ENCODE measurements at regions not wholly inside any gene's neighbourhood (a gene's known extent, or its start where the extent isn't known, plus 50 kb on each side); places are given as distances from the start of the nearest gene placed in this dataset.

DNA sequence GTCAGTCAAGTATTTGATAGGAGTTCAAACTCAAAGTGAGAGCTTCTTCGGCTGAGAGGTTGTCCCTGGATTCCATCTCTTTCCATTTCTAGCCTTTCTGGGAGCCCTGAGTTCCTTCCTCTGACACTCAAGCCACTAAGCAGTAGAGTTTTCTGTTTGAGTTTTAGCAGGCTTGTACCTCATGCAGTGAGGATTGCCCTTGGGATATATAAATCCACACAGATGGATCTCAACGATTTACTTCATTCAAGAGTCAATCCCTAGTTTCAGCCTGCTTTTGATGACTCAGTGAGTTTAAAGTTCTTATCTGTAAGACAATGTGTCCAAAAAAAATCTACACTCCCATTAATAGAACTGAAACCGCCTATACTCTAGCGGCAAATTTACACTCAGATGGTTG, 2240.9 kb upstream of the WWC1 start:
- no peak overlapping the region for H3K27ac ChIP-seq
- no peak overlapping the region for H3K4me3 ChIP-seq
- H3K4me1 ChIP-seq (replicated peaks in 1 of 2) = no peaks in the 10 kb centered on the region
- no peak for TF ChIP-seq POLR2A (IDR thresholded peaks at IDR 0.05)
- TF ChIP-seq, protein P1, sequence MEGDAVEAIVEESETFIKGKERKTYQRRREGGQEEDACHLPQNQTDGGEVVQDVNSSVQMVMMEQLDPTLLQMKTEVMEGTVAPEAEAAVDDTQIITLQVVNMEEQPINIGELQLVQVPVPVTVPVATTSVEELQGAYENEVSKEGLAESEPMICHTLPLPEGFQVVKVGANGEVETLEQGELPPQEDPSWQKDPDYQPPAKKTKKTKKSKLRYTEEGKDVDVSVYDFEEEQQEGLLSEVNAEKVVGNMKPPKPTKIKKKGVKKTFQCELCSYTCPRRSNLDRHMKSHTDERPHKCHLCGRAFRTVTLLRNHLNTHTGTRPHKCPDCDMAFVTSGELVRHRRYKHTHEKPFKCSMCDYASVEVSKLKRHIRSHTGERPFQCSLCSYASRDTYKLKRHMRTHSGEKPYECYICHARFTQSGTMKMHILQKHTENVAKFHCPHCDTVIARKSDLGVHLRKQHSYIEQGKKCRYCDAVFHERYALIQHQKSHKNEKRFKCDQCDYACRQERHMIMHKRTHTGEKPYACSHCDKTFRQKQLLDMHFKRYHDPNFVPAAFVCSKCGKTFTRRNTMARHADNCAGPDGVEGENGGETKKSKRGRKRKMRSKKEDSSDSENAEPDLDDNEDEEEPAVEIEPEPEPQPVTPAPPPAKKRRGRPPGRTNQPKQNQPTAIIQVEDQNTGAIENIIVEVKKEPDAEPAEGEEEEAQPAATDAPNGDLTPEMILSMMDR (IDR thresholded peaks at IDR 0.05) = no peak
- DNase-seq = no peak
- no peaks in the 10 kb centered on the region for H3K36me3 ChIP-seq (replicated peaks in 1 of 2)
- intact Hi-C loops (cut with DNase I) = no loop called here
- WGBS, 4 donors = 64 to 73% (median 66%) methylated on average over 4 of the region's 4 CpGs
- H3K9me3 ChIP-seq (replicated peaks in 1 of 3) = no peaks in the 10 kb centered on the region
- no peaks in the 10 kb centered on the region for H3K27me3 ChIP-seq

DNA sequence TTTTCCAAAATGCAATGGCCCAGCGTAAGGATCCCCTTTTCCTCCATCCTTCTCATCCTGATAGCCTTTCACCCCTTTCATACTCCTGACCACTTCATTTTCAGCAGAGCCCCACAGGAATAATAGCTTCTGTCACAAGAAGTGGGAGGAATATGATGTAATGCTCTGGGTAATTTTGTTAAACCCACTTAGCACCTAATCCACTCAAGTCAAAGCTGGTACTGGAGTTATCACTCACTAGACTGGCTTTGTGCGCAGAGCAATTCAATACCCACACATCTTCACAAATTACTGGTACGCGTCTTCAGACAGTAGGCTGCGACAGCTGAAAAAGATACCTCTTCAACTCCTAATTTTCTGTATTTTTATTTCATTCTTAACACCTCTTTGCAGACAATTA, 2232.8 kb upstream of the WWC1 start:
- 82 to 93% (median 89%) methylated on average over 5 of the region's 5 CpGs for WGBS, 4 donors
- H3K27me3 ChIP-seq = no peaks in the 10 kb centered on the region
- intact Hi-C loops (cut with DNase I) = no loop called here

DNA sequence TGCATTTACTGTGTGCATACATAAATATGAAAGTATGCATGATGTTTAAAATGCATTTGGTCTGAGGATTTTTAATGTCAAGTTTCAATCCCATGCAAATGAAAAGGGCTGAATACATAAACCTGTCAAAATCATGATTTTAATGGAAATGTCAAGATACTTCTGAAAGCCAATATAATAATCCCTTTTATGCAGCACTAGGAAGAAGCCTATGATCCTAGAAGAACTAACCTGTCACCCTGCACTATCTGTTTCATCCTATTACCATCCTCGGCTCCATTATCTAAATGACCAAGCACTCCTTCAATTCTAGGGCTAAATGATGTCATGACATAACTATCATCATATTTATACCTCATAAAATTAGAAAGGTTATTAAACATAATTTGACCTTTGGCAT, 2229.4 kb upstream of the WWC1 start:
- Histone ChIP-seq H3K27me3 (no peaks in the 10 kb centered on the region), H3K4me3 (no peak overlapping the region), H3K36me3 (replicated peaks in 1 of 2) (no peaks in the 10 kb centered on the region), H3K4me1 (replicated peaks in 1 of 2) (no peaks in the 10 kb centered on the region), H3K27ac (no peak overlapping the region), H3K9me3 (replicated peaks in 1 of 3) (no peaks in the 10 kb centered on the region)
- 61 to 75% (median 69%) methylated on average over 1 of the region's 1 CpG for WGBS, 4 donors
- intact Hi-C loops (cut with DNase I) = no loop called here
- DNase-seq = no peak
- TF ChIP-seq POLR2A (IDR thresholded peaks at IDR 0.05) = no peak
- TF ChIP-seq, protein P1 (IDR thresholded peaks at IDR 0.05) = no peak

More for the DNA sequence above, 2232.8 kb upstream of the WWC1 start:
- H3K4me1 ChIP-seq (replicated peaks in 1 of 2) = no peaks in the 10 kb centered on the region
- H3K9me3 ChIP-seq (replicated peaks in 1 of 3) = no peaks in the 10 kb centered on the region
- DNase-seq = no peak
- TF ChIP-seq, protein P1 (IDR thresholded peaks at IDR 0.05) = no peak
- H3K27ac ChIP-seq = no peak overlapping the region
- no peaks in the 10 kb centered on the region for H3K36me3 ChIP-seq (replicated peaks in 1 of 2)
- no peak overlapping the region for H3K4me3 ChIP-seq

DNA sequence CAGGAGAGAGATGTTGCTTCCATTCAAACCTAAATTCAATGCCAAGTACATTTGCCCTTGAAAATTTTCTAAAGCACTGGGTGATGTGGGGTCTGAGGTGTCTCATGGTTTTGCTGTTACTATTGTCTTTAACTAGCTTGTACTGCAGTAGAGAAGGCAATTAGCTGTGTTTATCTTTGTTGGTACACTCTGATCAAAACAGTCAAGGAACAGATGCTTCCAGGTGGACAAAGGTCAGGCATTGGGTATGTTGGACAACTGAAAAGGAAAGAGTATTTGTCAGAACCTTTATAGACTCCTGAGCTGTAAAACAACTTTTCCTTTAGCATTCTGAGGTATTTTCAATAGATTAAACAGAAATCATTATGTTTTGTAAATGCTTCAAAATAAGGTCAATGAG, 2228.7 kb upstream of the WWC1 start:
- Histone ChIP-seq H3K36me3 (replicated peaks in 1 of 2) (no peaks in the 10 kb centered on the region), H3K4me3 (no peak overlapping the region), H3K27ac (no peak overlapping the region), H3K9me3 (replicated peaks in 1 of 3) (no peaks in the 10 kb centered on the region), H3K27me3 (no peaks in the 10 kb centered on the region), H3K4me1 (replicated peaks in 1 of 2) (no peaks in the 10 kb centered on the region)
- DNase-seq = no peak
- TF ChIP-seq, protein P1 (IDR thresholded peaks at IDR 0.05) = no peak
- TF ChIP-seq POLR2A (IDR thresholded peaks at IDR 0.05) = no peak
- intact Hi-C loops (cut with DNase I) = no loop called here
